ENCODE measurements at regions not wholly inside any gene's neighbourhood (a gene's known extent, or its start where the extent isn't known, plus 50 kb on each side); places are given as distances from the start of the nearest gene placed in this dataset.

- Mint-ChIP-seq H3K4me3 (ENCODE audit: unreplicated experiment) (no peak overlapping the region), H3K27me3 (ENCODE audit: insufficient read depth, unreplicated experiment) (no peaks in the 10 kb centered on the region), H3K27ac (ENCODE audit: unreplicated experiment) (no peak overlapping the region), H3K4me1 (ENCODE audit: low read depth, unreplicated experiment) (peaks cover 7% of the 10 kb centered on the region), H3K36me3 (ENCODE audit: insufficient read depth, unreplicated experiment) (no peaks in the 10 kb centered on the region), H3K9me3 (ENCODE audit: unreplicated experiment) (peaks cover 13% of the 10 kb centered on the region)
- H3K4me1 ChIP-seq, result peaks cover 12% of the 10 kb centered on the region
- no peaks in the 10 kb centered on the region for H3K9me3 ChIP-seq
- DNase-seq, result no peak
- no peak overlapping the region for H3K4me3 ChIP-seq (ENCODE audit: low read depth, low read length)
- no peaks in the 10 kb centered on the region for H3K36me3 ChIP-seq (ENCODE audit: control insufficient read depth, insufficient read depth, low read length)
- no peak for TF ChIP-seq CTCF (IDR thresholded peaks at IDR 0.05; ENCODE audit: insufficient read depth in 1 of 2, low read depth in 1 of 2, low read length in 1 of 2, severe bottlenecking in 1 of 2, unreplicated experiment in 1 of 2)
- ChIA-PET POLR2A (no interaction called here), CTCF (no interaction called here)
- H3K27me3 ChIP-seq (replicated peaks; ENCODE audit: control insufficient read depth, insufficient read depth, low read length), result no peaks in the 10 kb centered on the region
- no TSS peak for BruUV-seq (replicated peaks)
- intact Hi-C loops (cut with micrococcal nuclease; ENCODE audit: unreplicated experiment), result no loop called here
These were observed 50.9 kb upstream of the PRICKLE2 start for GRCh38 chr3:64276131-64276530.
